GM23338 (cell line): ENCODE measurements at regions not wholly inside any gene's neighbourhood (a gene's known extent, or its start where the extent isn't known, plus 50 kb on each side); places are given as distances from the start of the nearest gene placed in this dataset.

Source experiments
- CTCF ChIP-seq, 2 experiments: fragments of 200-600 bp in 1 of 2; sonication (generic) in 1 of 2; conservative IDR thresholded peaks; 2 replicates each; pipeline versions ENCODE4 v1.5.1 to v1.6.1; 2016 to 2017; ENCODE audit warnings: antibody characterized with exemption in 2 of 2, low read depth in 2 of 2, mild to moderate bottlenecking in 2 of 2, moderate library complexity in 1 of 2
- POLR2AphosphoS5 ChIP-seq: IDR thresholded peaks from 2 replicates; pipeline ENCODE4 v1.6.1; 2016; ENCODE audit warnings: antibody characterized with exemption, low read depth

- TF ChIP-seq CTCF (conservative IDR thresholded peaks at IDR 0.05; ENCODE audit: low read depth in 2 of 2): no peak
- TF ChIP-seq POLR2AphosphoS5: no peak
These were observed 290.9 kb upstream of the NR5A2 start for GRCh38 chr1:199736646-199737045.
